GM12878 (cell line): ENCODE measurements at regions not wholly inside any gene's neighbourhood (a gene's known extent, or its start where the extent isn't known, plus 50 kb on each side); places are given as distances from the start of the nearest gene placed in this dataset.

Experiments used
- ATAC-seq: fragments of 200-7000 bp; cut with Tn5 transposase; 3 replicates; pipeline ENCODE4 v1.9.1; 2020; ENCODE audit warnings: mild to moderate bottlenecking, moderate library complexity
- BruUV-seq: library from RNA; stranded (reverse); fragments of 400-500 nt; replicated peaks from 2 replicates; lab custom pipeline; 2021; lab: Mats Ljungman, UMichigan
- CTCF ChIA-PET: fragments of 300-600 bp; sonication (Branson Sonifier 250); formaldehyde crosslinking; extraction: SDS; loops from one replicate; lab custom pipeline; 2021; ENCODE audit warnings: inconsistent platforms; lab: Yijun Ruan, JAX
- POLR2A ChIA-PET: fragments of 350-600 bp; formaldehyde crosslinking; extraction: SDS; loops from one replicate; lab custom pipeline; 2021; ENCODE audit warnings: inconsistent platforms; lab: Charles Lee
- RAD21 ChIA-PET: fragments of 300-600 bp; sonication (Branson Sonifier 250); formaldehyde crosslinking; loops from one replicate; lab custom pipeline; 2023; ENCODE audit warnings: antibody characterized with exemption; ENCODE audit not compliant: unreplicated experiment; lab: Charles Lee
- SMC1A ChIA-PET: fragments of 300-600 bp; sonication (Branson Sonifier 250); formaldehyde crosslinking; loops from one replicate; lab custom pipeline; 2023; ENCODE audit not compliant: unreplicated experiment, uncharacterized antibody; lab: Charles Lee
- DNase-seq: peaks from one replicate; pipeline ENCODE4 v3.0.0-alpha.2; 2011; ENCODE audit warnings: low read depth, low spot score
- FAIRE-seq: peaks from 3 replicates; lab custom pipeline; 2011; peaks lifted over from hg19 to GRCh38; lab: Jason Lieb, UNC
- H2AFZ ChIP-seq: 2 replicates; pipeline ENCODE4 v1.6.0; 2011; ENCODE audit warnings: low read depth, low read length, control low read depth; ENCODE audit not compliant: control insufficient read depth
- H3K27ac ChIP-seq: 2 replicates; pipeline ENCODE4 v1.5.1; 2011; ENCODE audit warnings: control low read depth; ENCODE audit not compliant: control insufficient read depth, insufficient read depth
- H3K27me3 ChIP-seq, 2 experiments: replicated peaks in 1 of 2; 2 replicates each; pipeline versions ENCODE4 v1.6.0 to v1.6.1; 2011; ENCODE audit warnings: low read length in 1 of 2; ENCODE audit not compliant: control insufficient read depth in 2 of 2, insufficient read depth in 2 of 2
- H3K36me3 ChIP-seq, 2 experiments: 2 replicates each; pipeline ENCODE4 v1.5.1; 2011; ENCODE audit warnings: low read length in 1 of 2; ENCODE audit not compliant: control insufficient read depth in 2 of 2, insufficient read depth in 2 of 2
- H3K4me1 ChIP-seq: 2 replicates; pipeline ENCODE4 v1.6.1; 2011; ENCODE audit warnings: mild to moderate bottlenecking, low read length, moderate library complexity, mixed read lengths; ENCODE audit not compliant: control insufficient read depth, insufficient read depth
- H3K4me2 ChIP-seq: 2 replicates; pipeline ENCODE4 v1.6.0; 2011; ENCODE audit warnings: control low read depth; ENCODE audit not compliant: control insufficient read depth, insufficient read depth
- H3K4me3 ChIP-seq: fragments of 200-600 bp; sonication (generic); 2 replicates; pipeline ENCODE4 v1.5.1; 2016
- H3K79me2 ChIP-seq: 2 replicates; pipeline ENCODE4 v1.6.0; 2011; ENCODE audit warnings: low read length; ENCODE audit not compliant: control insufficient read depth, insufficient read depth
- H3K9ac ChIP-seq: 2 replicates; pipeline ENCODE4 v1.8.0; 2011; ENCODE audit warnings: low read length, control low read depth, mixed read lengths; ENCODE audit not compliant: control insufficient read depth, insufficient read depth
- H3K9me3 ChIP-seq: replicated peaks from 3 replicates; pipeline ENCODE4 v1.5.1; 2011; ENCODE audit warnings: mild to moderate bottlenecking, low read length; ENCODE audit not compliant: control insufficient read depth, insufficient read depth
- H4K20me1 ChIP-seq: 2 replicates; pipeline ENCODE4 v1.6.0; 2011; ENCODE audit not compliant: control insufficient read depth, insufficient read depth
- ASH2L ChIP-seq: fragments of 300-600, 200-600 bp; sonication (generic); IDR thresholded peaks from 2 replicates; pipeline ENCODE4 v1.6.1; 2017; ENCODE audit warnings: low read depth, mild to moderate bottlenecking, borderline replicate concordance
- CBX5 ChIP-seq: sonication (generic); IDR thresholded peaks from 2 replicates; pipeline ENCODE4 v1.6.1; 2016; ENCODE audit warnings: low read depth, moderate library complexity, mild to moderate bottlenecking, inconsistent platforms
- EED ChIP-seq: sonication (generic); IDR thresholded peaks from 2 replicates; pipeline ENCODE4 v1.6.1; 2016; ENCODE audit warnings: antibody characterized with exemption, low read depth
- EGR1 ChIP-seq, 2 experiments: IDR thresholded peaks; 1 replicate in 1 of 2; 2 replicates in 1 of 2; pipeline ENCODE4 v1.6.1; 2011 to 2012; ENCODE audit warnings: low read depth in 2 of 2, low read length in 2 of 2, borderline replicate concordance in 1 of 2, mild to moderate bottlenecking in 1 of 2, moderate library complexity in 1 of 2
- FOXK2 ChIP-seq: fragments of 450-650 bp; IDR thresholded peaks from 2 replicates; pipeline ENCODE4 v1.6.1; 2017; ENCODE audit warnings: mild to moderate bottlenecking, moderate library complexity
- HDAC2 ChIP-seq: fragments of 200-600 bp; sonication (generic); IDR thresholded peaks from 2 replicates; pipeline ENCODE4 v1.6.1; 2017
- MLLT1 ChIP-seq: fragments of 450-650 bp; IDR thresholded peaks from 2 replicates; pipeline ENCODE4 v1.6.1; 2016; ENCODE audit warnings: mild to moderate bottlenecking
- NFYB ChIP-seq: IDR thresholded peaks from 2 replicates; pipeline ENCODE4 v1.6.1; 2011; ENCODE audit warnings: low read depth, mild to moderate bottlenecking, low read length, improper control_type of control experiment, moderate library complexity; ENCODE audit not compliant: insufficient read depth
- NKRF ChIP-seq: fragments of 450-650 bp; conservative IDR thresholded peaks from 2 replicates; pipeline ENCODE4 v1.6.1; 2017; ENCODE audit warnings: mild to moderate bottlenecking, moderate library complexity
- NR2C2 ChIP-seq: IDR thresholded peaks from 2 replicates; pipeline ENCODE4 v1.6.1; 2011; ENCODE audit warnings: borderline replicate concordance, low read depth; ENCODE audit not compliant: control insufficient read depth, insufficient read length
- POLR2AphosphoS2 ChIP-seq: IDR thresholded peaks from 2 replicates; pipeline ENCODE4 v1.6.1; 2011; ENCODE audit warnings: low read depth, mild to moderate bottlenecking, low read length, improper control_type of control experiment, moderate library complexity
- POU2F2 ChIP-seq: IDR thresholded peaks from 3 replicates; pipeline ENCODE4 v1.6.1; 2011; ENCODE audit warnings: low read depth, mild to moderate bottlenecking, low read length, borderline replicate concordance
- SMAD5 ChIP-seq: IDR thresholded peaks from 2 replicates; pipeline ENCODE4 v1.6.1; 2016; ENCODE audit warnings: antibody characterized with exemption, low read depth
- STAT3 ChIP-seq: IDR thresholded peaks from 2 replicates; pipeline ENCODE4 v1.6.1; 2011; ENCODE audit warnings: low read depth, low read length, improper control_type of control experiment
- TARDBP ChIP-seq: IDR thresholded peaks from 2 replicates; pipeline ENCODE4 v1.6.1; 2016; ENCODE audit warnings: borderline replicate concordance
- USF1 ChIP-seq: IDR thresholded peaks from 2 replicates; pipeline ENCODE4 v1.6.1; 2011; ENCODE audit warnings: borderline replicate concordance, low read depth, mild to moderate bottlenecking, moderate library complexity, mixed read lengths, low read length; ENCODE audit not compliant: insufficient read depth; ENCODE audit errors: extremely low read length
- ZSCAN29 ChIP-seq: fragments of 450-650 bp; IDR thresholded peaks from 2 replicates; pipeline ENCODE4 v1.6.1; 2017; ENCODE audit warnings: mild to moderate bottlenecking, moderate library complexity
- WGBS: methylation state at CpG from one replicate; pipeline ENCODE4 v1.1.6; 2016; ENCODE audit warnings: low lambda C conversion rate; ENCODE audit not compliant: insufficient replicate concordance, insufficient coverage; ENCODE audit errors: missing lambda C conversion rate; 5-methylcytosine and 5-hydroxymethylcytosine counted together
- in situ Hi-C: fragments of 300-500 bp; cut with MboI; formaldehyde crosslinking; loops from 9 replicates; pipeline ENCODE4 v1.14.3; 2018; ENCODE audit warnings: mixed read lengths
- intact Hi-C: fragments of 100-400 bp; cut with micrococcal nuclease; formaldehyde crosslinking; loops from one replicate; pipeline ENCODE4 v1.14.2; 2022; ENCODE audit not compliant: unreplicated experiment
- TF ChIP-seq, protein P1 (sequence below): IDR thresholded peaks from 2 replicates; pipeline ENCODE4 v1.6.1; 2011; ENCODE audit warnings: mild to moderate bottlenecking, low read depth, low read length, moderate library complexity; ENCODE audit not compliant: insufficient replicate concordance

GRCh38 chr6:130559166-130559565 is 193.3 kb downstream of the TMEM200A start:
- WGBS = 8% methylated on average over 1 of the region's 1 CpG
- ChIA-PET POLR2A (interaction anchor here (1.0 to 1.6 kb wide), 3 partner anchors 18 to 44 kb away, joined by 3 to 4 read pairs (median 4); no protein-coding TSS in a partner anchor), RAD21 (interaction anchor here (1.0 to 2.7 kb wide), 5 partner anchors 17 to 194 kb away, joined by 3 to 22 read pairs (median 6); partner anchors contain the start of gene TMEM200A), SMC1A (interaction anchor here (0.7 to 6.4 kb wide), 12 partner anchors 9 to 234 kb away, joined by 3 to 69 read pairs (median 4); no protein-coding TSS in a partner anchor), CTCF (interaction anchor here (1.0 to 3.1 kb wide), 3 partner anchors 12 to 139 kb away, joined by 4 to 10 read pairs (median 4); no protein-coding TSS in a partner anchor)
- Histone ChIP-seq H3K36me3 (no peaks in the 10 kb centered on the region), H3K27me3 (no peaks in the 10 kb centered on the region), H3K9ac (no peak overlapping the region), H3K4me3 (no peak overlapping the region), H3K79me2 (no peaks in the 10 kb centered on the region), H4K20me1 (no peaks in the 10 kb centered on the region), H3K4me1 (no peaks in the 10 kb centered on the region), H3K27ac (no peak overlapping the region), H3K9me3 (peaks cover 2% of the 10 kb centered on the region; the same call in 2 of the 3 replicates), H2AFZ (no peak overlapping the region), H3K4me2 (no peak overlapping the region)
- DNase-seq (no peak), ATAC-seq (no peak), FAIRE-seq (no peak)
- BruUV-seq = no TSS peak
- intact Hi-C loops (loop anchor here (5.0 kb wide), 1 partner anchor 42 kb away; no protein-coding TSS in a partner anchor), in situ Hi-C loops (no loop called here)
- no peak for TF ChIP-seq STAT3
- no peak for TF ChIP-seq TARDBP
- TF ChIP-seq EGR1 (IDR thresholded peaks at IDR 0.05; ENCODE audit: borderline replicate concordance in 1 of 2, low read depth in 2 of 2, low read length in 2 of 2) = no peak
- TF ChIP-seq EED = no peak
- TF ChIP-seq POLR2AphosphoS2 = no peak
- no peak for TF ChIP-seq HDAC2
- TF ChIP-seq NR2C2 = no peak
- TF ChIP-seq POU2F2 = no peak
- no peak for TF ChIP-seq ASH2L
- no peak for TF ChIP-seq USF1
- no peak for TF ChIP-seq ZSCAN29
- TF ChIP-seq FOXK2 = no peak
- no peak for TF ChIP-seq CBX5
- TF ChIP-seq NFYB = no peak
- TF ChIP-seq, protein P1, sequence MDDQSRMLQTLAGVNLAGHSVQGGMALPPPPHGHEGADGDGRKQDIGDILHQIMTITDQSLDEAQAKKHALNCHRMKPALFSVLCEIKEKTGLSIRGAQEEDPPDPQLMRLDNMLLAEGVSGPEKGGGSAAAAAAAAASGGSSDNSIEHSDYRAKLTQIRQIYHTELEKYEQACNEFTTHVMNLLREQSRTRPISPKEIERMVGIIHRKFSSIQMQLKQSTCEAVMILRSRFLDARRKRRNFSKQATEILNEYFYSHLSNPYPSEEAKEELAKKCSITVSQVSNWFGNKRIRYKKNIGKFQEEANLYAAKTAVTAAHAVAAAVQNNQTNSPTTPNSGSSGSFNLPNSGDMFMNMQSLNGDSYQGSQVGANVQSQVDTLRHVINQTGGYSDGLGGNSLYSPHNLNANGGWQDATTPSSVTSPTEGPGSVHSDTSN = no peak
- no peak for TF ChIP-seq NKRF
- no peak for TF ChIP-seq MLLT1
- no peak for TF ChIP-seq SMAD5
